Ovary (tissue), 7 donors: ENCODE measurements at regions not wholly inside any gene's neighbourhood (a gene's known extent, or its start where the extent isn't known, plus 50 kb on each side); places are given as distances from the start of the nearest gene placed in this dataset.

Experiments used
- DNase-seq, 5 donors: peaks; one replicate each; pipeline ENCODE4 v3.0.0-alpha.2; 2019 to 2020
- H3K27ac ChIP-seq, 2 donors: fragments of 200-600 bp; one replicate each; pipeline versions ENCODE4 v1.5.1 to v1.8.0; 2019 to 2022
- H3K27me3 ChIP-seq: fragments of 200-600 bp; one replicate; pipeline ENCODE4 v1.8.0; 2022
- H3K36me3 ChIP-seq: fragments of 200-600 bp; sonication (generic); one replicate; pipeline ENCODE4 v1.5.1; 2019
- H3K4me1 ChIP-seq: one replicate; pipeline ENCODE4 v1.8.1; 2013; ENCODE audit warnings: mild to moderate bottlenecking, moderate library complexity; ENCODE audit not compliant: insufficient read depth
- H3K4me3 ChIP-seq: fragments of 200-600 bp; sonication (generic); one replicate; pipeline ENCODE4 v1.5.1; 2017
- H3K9me3 ChIP-seq, 2 donors: fragments of 200-600 bp in 1 of 2; sonication (generic) in 1 of 2; one replicate each; pipeline versions ENCODE4 v1.5.1 to v1.8.1; 2013 to 2019; ENCODE audit warnings: mild to moderate bottlenecking in 1 of 2, moderate library complexity in 1 of 2
- CTCF ChIP-seq, 3 donors: fragments of 450-650 bp in 2 of 3; fragments of 200-600 bp in 1 of 3; IDR thresholded peaks; one replicate each; pipeline versions ENCODE4 v1.5.1 to v1.8.0; 2016 to 2022; ENCODE audit warnings: antibody characterized with exemption in 3 of 3, mild to moderate bottlenecking in 1 of 3
- EP300 ChIP-seq: sonication (generic); formaldehyde crosslinking; IDR thresholded peaks from one replicate; pipeline ENCODE4 v1.6.1; 2017; ENCODE audit warnings: antibody characterized with exemption
- POLR2A ChIP-seq: fragments of 450-650 bp; IDR thresholded peaks from one replicate; pipeline ENCODE4 v1.6.1; 2017; ENCODE audit warnings: antibody characterized with exemption, mild to moderate bottlenecking, moderate library complexity
- WGBS, 3 donors: extraction: QIAGEN DNeasy Blood & Tissue Kit in 1 of 3; methylation state at CpG; one replicate each; pipeline versions ENCODE4 v1.1.5 to v1.1.7; 2013 to 2017; 5-methylcytosine and 5-hydroxymethylcytosine counted together
- intact Hi-C, 4 donors: fragments of 100-400 bp; cut with DNase I; formaldehyde crosslinking; loops; one replicate each; pipeline versions ENCODE4 v1.11.0 to v1.15.1; 2022 to 2023
- donor health status: DM: no; HTN: no; CAD: no; lungs with moderate emphysema.
- donor health status: DM: no; HTN: no; CAD: no.
- donor health status: Bipolar disorder and iron deficiency.
- donor health status: DM: no; HTN: no; CAD: no.
- donor health status: DM: yes; HTN: yes; CAD: no.

DNA sequence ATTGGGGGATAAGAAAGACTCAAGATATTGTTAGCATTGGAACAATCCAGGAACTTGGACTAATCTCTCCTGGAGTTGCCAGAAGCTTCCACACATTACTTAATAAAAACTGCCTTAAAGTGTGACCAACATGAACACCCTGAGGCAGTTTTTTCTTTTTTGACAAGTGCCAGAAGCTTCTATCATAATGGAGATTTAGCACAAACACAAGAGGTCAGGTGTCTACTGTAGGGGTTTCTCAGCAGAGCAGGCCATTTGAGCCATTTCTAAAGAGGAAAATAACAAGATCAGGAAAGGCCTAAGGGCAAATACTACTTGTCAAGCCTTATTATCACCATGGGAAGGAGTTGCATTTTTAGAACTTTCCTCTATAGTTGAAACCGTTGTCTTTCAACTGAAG, 361.5 kb downstream of the EPM2A start:
- no peak for DNase-seq
- Histone ChIP-seq H3K4me3 (no peak overlapping the region), H3K27ac (no peak overlapping the region), H3K4me1 (no peaks in the 10 kb centered on the region), H3K9me3 (no peaks in the 10 kb centered on the region), H3K27me3 (no peaks in the 10 kb centered on the region), H3K36me3 (no peaks in the 10 kb centered on the region)
- 63 to 83% (median 77%) methylated on average over 1 of the region's 1 CpG for WGBS, 3 donors
- intact Hi-C loops: no loop called here
- TF ChIP-seq EP300 (no peak), CTCF (IDR thresholded peaks at IDR 0.05) (no peak), POLR2A (no peak)

GRCh38 chr6:145374570-145374969, 360.8 kb downstream of the EPM2A start:
- DNase-seq: no peak
- intact Hi-C loops: no loop called here
- no peaks in the 10 kb centered on the region for H3K9me3 ChIP-seq
- H3K27ac ChIP-seq: no peak overlapping the region
- no peaks in the 10 kb centered on the region for H3K4me1 ChIP-seq
- no peaks in the 10 kb centered on the region for H3K27me3 ChIP-seq
- 79 to 96% (median 86%) methylated on average over 1 of the region's 1 CpG for WGBS, 3 donors
- no peak for TF ChIP-seq CTCF (IDR thresholded peaks at IDR 0.05)
- no peak for TF ChIP-seq EP300
- no peak for TF ChIP-seq POLR2A
- no peaks in the 10 kb centered on the region for H3K36me3 ChIP-seq
- H3K4me3 ChIP-seq: no peak overlapping the region

DNA sequence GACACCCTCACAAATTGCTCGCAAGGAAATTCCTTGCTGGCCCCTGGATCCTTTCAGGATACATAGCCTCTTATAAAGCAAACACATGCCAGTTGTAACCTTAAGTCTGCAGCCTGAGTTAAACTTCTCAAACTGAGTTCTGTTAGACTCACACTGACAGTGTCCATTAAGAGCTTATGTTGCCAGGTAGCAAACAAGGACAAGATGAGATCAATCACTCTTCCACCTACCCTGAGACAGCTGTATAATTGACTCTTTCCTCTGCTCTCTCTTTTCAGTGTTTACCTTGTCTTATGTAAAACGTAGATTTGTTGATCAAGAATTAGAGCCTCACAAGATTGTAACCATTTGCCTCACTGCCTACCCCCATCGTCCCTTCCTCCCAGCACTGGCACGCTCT, 359.8 kb downstream of the EPM2A start:
- no peak for DNase-seq
- no peak for TF ChIP-seq CTCF (IDR thresholded peaks at IDR 0.05)
- TF ChIP-seq POLR2A: no peak
- TF ChIP-seq EP300: no peak
- intact Hi-C loops: no loop called here
- no peaks in the 10 kb centered on the region for H3K9me3 ChIP-seq
- no peaks in the 10 kb centered on the region for H3K27me3 ChIP-seq
- WGBS, 3 donors: 74 to 87% (median 77%) methylated on average over 4 of the region's 4 CpGs
- no peaks in the 10 kb centered on the region for H3K4me1 ChIP-seq
- H3K36me3 ChIP-seq: no peaks in the 10 kb centered on the region
- H3K27ac ChIP-seq: no peak overlapping the region
- H3K4me3 ChIP-seq: no peak overlapping the region

GRCh38 chr6:145380186-145380585, 355.1 kb downstream of the EPM2A start:
- Histone ChIP-seq H3K36me3 (no peaks in the 10 kb centered on the region), H3K4me1 (no peaks in the 10 kb centered on the region), H3K27ac (no peak overlapping the region), H3K9me3 (no peaks in the 10 kb centered on the region), H3K27me3 (no peaks in the 10 kb centered on the region), H3K4me3 (no peak overlapping the region)
- TF ChIP-seq POLR2A: no peak
- TF ChIP-seq CTCF (IDR thresholded peaks at IDR 0.05): no peak
- TF ChIP-seq EP300: no peak
- no peak for DNase-seq
- intact Hi-C loops: no loop called here
- WGBS, 3 donors: 64 to 74% (median 73%) methylated on average over 1 of the region's 1 CpG

GRCh38 chr6:145381941-145382340, 353.4 kb downstream of the EPM2A start:
- WGBS, 3 donors: 34 to 51% (median 45%) methylated on average over 3 of the region's 3 CpGs
- no peaks in the 10 kb centered on the region for H3K36me3 ChIP-seq
- H3K4me1 ChIP-seq: no peaks in the 10 kb centered on the region
- no peaks in the 10 kb centered on the region for H3K9me3 ChIP-seq
- no peak overlapping the region for H3K4me3 ChIP-seq
- intact Hi-C loops: no loop called here
- no peak overlapping the region for H3K27ac ChIP-seq
- H3K27me3 ChIP-seq: no peaks in the 10 kb centered on the region
- no peak for DNase-seq
- TF ChIP-seq EP300: no peak
- no peak for TF ChIP-seq POLR2A
- no peak for TF ChIP-seq CTCF (IDR thresholded peaks at IDR 0.05)
